Astrocyte of the cerebellum (primary cell): ENCODE measurements at regions not wholly inside any gene's neighbourhood (a gene's known extent, or its start where the extent isn't known, plus 50 kb on each side); places are given as distances from the start of the nearest gene placed in this dataset.
"Not testable (repeated sequence)": the region's sequence is repeated elsewhere in the genome, so short reads cannot be mapped to it uniquely, and the experiment has no call there.

ENCODE experiments used
- DNase-seq: peaks from one replicate; pipeline ENCODE4 v3.0.0-alpha.2; 2011; ENCODE audit warnings: low read depth
- H3K4me3 ChIP-seq: 2 replicates; pipeline ENCODE4 v1.5.1; 2011; ENCODE audit warnings: mild to moderate bottlenecking, low read depth, low read length, moderate library complexity
- CTCF ChIP-seq: IDR thresholded peaks from 2 replicates; pipeline ENCODE4 v1.5.1; 2012; ENCODE audit warnings: low read length, low read depth, moderate library complexity, mild to moderate bottlenecking; ENCODE audit errors: missing control alignments
- in situ Hi-C: cut with HindIII; loops from 2 replicates; pipeline ENCODE4 v1.10.0; 2017; ENCODE audit warnings: low sequenced_read_pairs

GRCh38 chr18:9000733-9001132 lies 101.8 kb upstream of the NDUFV2 start:
- in situ Hi-C loops: no loop called here
- DNase-seq: no peak
- no peak overlapping the region for H3K4me3 ChIP-seq
- no peak for TF ChIP-seq CTCF

GRCh38 chr18:9001209-9001608 lies 101.3 kb upstream of the NDUFV2 start:
- TF ChIP-seq CTCF: no peak
- DNase-seq: no peak
- in situ Hi-C loops: no loop called here

GRCh38 chr18:9003406-9004100 lies 98.9 kb upstream of the NDUFV2 start:
- TF ChIP-seq CTCF: no peak
- no peak overlapping the region for H3K4me3 ChIP-seq
- in situ Hi-C loops: no loop called here
- no peak for DNase-seq

More at GRCh38 chr18:9001209-9001608, 101.3 kb upstream of the NDUFV2 start:
- H3K4me3 ChIP-seq: no peak overlapping the region

GRCh38 chr18:9004308-9004707 lies 98.2 kb upstream of the NDUFV2 start:
- in situ Hi-C loops, H3K4me3 ChIP-seq, DNase-seq: not testable (repeated sequence)

- DNase-seq, in situ Hi-C loops, H3K4me3 ChIP-seq: not testable (repeated sequence)
Measured at GRCh38 chr18:9007700-9008099, 94.8 kb upstream of the NDUFV2 start.

- in situ Hi-C loops: no loop called here
- H3K4me3 ChIP-seq: no peak overlapping the region
- no peak for TF ChIP-seq CTCF
- DNase-seq: no peak
Measured at GRCh38 chr18:9008200-9008708, 94.2 kb upstream of the NDUFV2 start.

GRCh38 chr18:9008709-9009635 lies 93.5 kb upstream of the NDUFV2 start:
- in situ Hi-C loops: no loop called here
- no peak overlapping the region for H3K4me3 ChIP-seq
- TF ChIP-seq CTCF: no peak
- no peak for DNase-seq
